Gastrocnemius medialis (tissue), 4 donors: ENCODE measurements at regions not wholly inside any gene's neighbourhood (a gene's known extent, or its start where the extent isn't known, plus 50 kb on each side); places are given as distances from the start of the nearest gene placed in this dataset.

Source experiments
- ATAC-seq, 2 donors: fragments of 150-250 bp; one replicate each; pipeline ENCODE4 v1.9.1; 2016
- DNase-seq, 2 donors: peaks; one replicate each; pipeline ENCODE4 v3.0.0-alpha.2; 2019
- H3K27ac ChIP-seq, 4 donors: fragments of 200-600 bp; sonication (generic); 1 replicate in 1 of 4; 2 replicates in 3 of 4; pipeline ENCODE4 v1.5.1; 2016 to 2018; ENCODE audit warnings: mild to moderate bottlenecking in 2 of 4, moderate library complexity in 1 of 4
- H3K27me3 ChIP-seq, 3 donors: fragments of 200-600 bp; sonication (generic) in 2 of 3; 1 replicate in 1 of 3; 2 replicates in 2 of 3; pipeline versions ENCODE4 v1.5.1 to v1.6.0; 2016 to 2019; ENCODE audit warnings: mild to moderate bottlenecking in 1 of 3, moderate library complexity in 1 of 3
- H3K36me3 ChIP-seq, 2 donors: fragments of 200-600 bp; sonication (generic) in 1 of 2; one replicate each; pipeline ENCODE4 v1.5.1; 2017 to 2018
- H3K4me1 ChIP-seq, 2 donors: fragments of 200-600 bp; sonication (generic) in 1 of 2; one replicate each; pipeline ENCODE4 v1.5.1; 2016 to 2017; ENCODE audit warnings: mild to moderate bottlenecking in 2 of 2
- H3K4me3 ChIP-seq, 4 donors: fragments of 200-600 bp; sonication (generic) in 3 of 4; 1 replicate in 1 of 4; 2 replicates in 3 of 4; pipeline ENCODE4 v1.5.1; 2016 to 2019; ENCODE audit warnings: mild to moderate bottlenecking in 2 of 4
- H3K9me3 ChIP-seq, 3 donors: fragments of 200-600 bp; sonication (generic) in 2 of 3; 1 replicate in 1 of 3; 2 replicates in 2 of 3; pipeline ENCODE4 v1.5.1; 2016 to 2019
- CTCF ChIP-seq, 5 experiments: fragments of 450-650 bp in 3 of 5; fragments of 200-600 bp in 2 of 5; sonication (generic) in 2 of 5; IDR thresholded peaks in 4 of 5; conservative IDR thresholded peaks in 1 of 5; 1 replicate in 4 of 5; 2 replicates in 1 of 5; pipeline ENCODE4 v1.5.1; 2016 to 2019; ENCODE audit warnings: antibody characterized with exemption in 5 of 5, mild to moderate bottlenecking in 3 of 5, moderate library complexity in 3 of 5
- POLR2A ChIP-seq, 2 donors: fragments of 450-650 bp; IDR thresholded peaks; one replicate each; pipeline ENCODE4 v1.6.1; 2017; ENCODE audit warnings: antibody characterized with exemption in 2 of 2, mild to moderate bottlenecking in 2 of 2, moderate library complexity in 2 of 2
- in situ Hi-C, 4 donors: fragments of 200-750 bp; cut with MboI; loops; one replicate each; pipeline versions ENCODE4 v1.15.0 to v1.8.0; 2017; ENCODE audit warnings: low sequenced_read_pairs in 4 of 4
- intact Hi-C: fragments of 100-400 bp; cut with DNase I; formaldehyde crosslinking; loops from one replicate; pipeline ENCODE4 v1.15.1; 2023; ENCODE audit warnings: low total_unique reads

- TF ChIP-seq POLR2A (IDR thresholded peaks at IDR 0.05) (no peak), CTCF (IDR thresholded peaks at IDR 0.05 in 4 of 5, conservative IDR thresholded peaks at IDR 0.05 in 1 of 5) (no peak)
- Histone ChIP-seq H3K4me1 (no peaks in the 10 kb centered on the region), H3K4me3 (no peak overlapping the region), H3K9me3 (no peaks in the 10 kb centered on the region), H3K27me3 (no peaks in the 10 kb centered on the region), H3K36me3 (no peaks in the 10 kb centered on the region), H3K27ac (no peak overlapping the region)
- ATAC-seq (no peak), DNase-seq (no peak)
- in situ Hi-C loops: no loop called here
- intact Hi-C loops: no loop called here
Observed at GRCh38 chr3:181969925-181970324, 258.2 kb downstream of the SOX2 start.

- Histone ChIP-seq H3K9me3 (no peaks in the 10 kb centered on the region), H3K4me3 (no peak overlapping the region), H3K4me1 (no peaks in the 10 kb centered on the region), H3K27me3 (no peaks in the 10 kb centered on the region), H3K36me3 (no peaks in the 10 kb centered on the region), H3K27ac (no peak overlapping the region)
- no peak for ATAC-seq
- intact Hi-C loops: no loop called here
- DNase-seq: no peak
- no peak for TF ChIP-seq CTCF (IDR thresholded peaks at IDR 0.05 in 4 of 5, conservative IDR thresholded peaks at IDR 0.05 in 1 of 5)
- no peak for TF ChIP-seq POLR2A (IDR thresholded peaks at IDR 0.05)
- in situ Hi-C loops: no loop called here
Observed at GRCh38 chr3:181971424-181971823, 259.7 kb downstream of the SOX2 start.

DNA sequence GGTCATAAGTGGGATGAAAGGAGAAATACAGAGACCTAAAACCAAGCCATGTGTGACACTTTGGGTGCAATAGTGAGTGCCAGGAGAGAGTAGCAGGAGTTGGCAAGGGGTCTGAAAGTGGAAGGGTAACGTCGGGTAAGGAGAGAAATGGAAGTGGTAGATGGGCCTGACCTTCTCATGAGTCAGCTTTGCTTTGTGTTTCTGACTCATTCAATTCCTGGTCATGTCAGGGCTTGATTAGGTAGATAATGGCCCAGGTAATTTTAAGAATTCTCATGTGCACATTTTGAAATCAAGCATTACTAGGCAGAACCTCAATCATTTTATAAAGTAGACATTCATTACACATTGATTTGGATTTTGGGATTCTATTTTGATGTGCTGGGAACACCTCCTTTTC, 262.5 kb downstream of the SOX2 start:
- no peak for ATAC-seq
- no peaks in the 10 kb centered on the region for H3K9me3 ChIP-seq
- in situ Hi-C loops (no loop called here), intact Hi-C loops (no loop called here)
- TF ChIP-seq POLR2A (IDR thresholded peaks at IDR 0.05): no peak
- no peak for TF ChIP-seq CTCF (IDR thresholded peaks at IDR 0.05 in 4 of 5, conservative IDR thresholded peaks at IDR 0.05 in 1 of 5)
- DNase-seq: no peak
- H3K27me3 ChIP-seq: no peaks in the 10 kb centered on the region
- H3K36me3 ChIP-seq: no peaks in the 10 kb centered on the region
- no peak overlapping the region for H3K4me3 ChIP-seq
- no peak overlapping the region for H3K27ac ChIP-seq
- H3K4me1 ChIP-seq: no peaks in the 10 kb centered on the region

DNA sequence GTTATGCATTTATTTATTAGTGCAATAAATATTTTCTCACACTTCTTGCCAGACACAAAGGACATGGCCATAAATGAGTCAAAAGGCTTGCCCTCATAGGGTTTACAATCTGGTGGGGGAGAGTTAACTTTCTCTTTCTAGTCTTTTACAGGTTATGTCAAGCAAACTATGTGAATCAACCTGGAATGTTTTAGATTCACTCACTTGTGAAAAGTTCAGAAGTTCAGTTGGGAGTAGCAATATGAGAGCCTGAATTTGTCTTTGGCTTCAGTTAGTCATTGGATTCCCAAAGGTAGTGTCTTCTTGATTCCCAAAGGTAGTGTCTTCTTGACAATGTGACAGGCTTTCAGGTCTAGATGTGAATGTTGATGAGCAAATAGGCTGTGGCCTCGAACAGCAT, 264.8 kb downstream of the SOX2 start:
- ATAC-seq: no peak
- no peaks in the 10 kb centered on the region for H3K27me3 ChIP-seq
- H3K4me1 ChIP-seq: no peaks in the 10 kb centered on the region
- intact Hi-C loops (no loop called here), in situ Hi-C loops (no loop called here)
- no peak overlapping the region for H3K27ac ChIP-seq
- no peaks in the 10 kb centered on the region for H3K9me3 ChIP-seq
- DNase-seq: no peak
- H3K4me3 ChIP-seq: no peak overlapping the region
- TF ChIP-seq CTCF (IDR thresholded peaks at IDR 0.05 in 4 of 5, conservative IDR thresholded peaks at IDR 0.05 in 1 of 5) (no peak), POLR2A (IDR thresholded peaks at IDR 0.05) (no peak)
- no peaks in the 10 kb centered on the region for H3K36me3 ChIP-seq

DNA sequence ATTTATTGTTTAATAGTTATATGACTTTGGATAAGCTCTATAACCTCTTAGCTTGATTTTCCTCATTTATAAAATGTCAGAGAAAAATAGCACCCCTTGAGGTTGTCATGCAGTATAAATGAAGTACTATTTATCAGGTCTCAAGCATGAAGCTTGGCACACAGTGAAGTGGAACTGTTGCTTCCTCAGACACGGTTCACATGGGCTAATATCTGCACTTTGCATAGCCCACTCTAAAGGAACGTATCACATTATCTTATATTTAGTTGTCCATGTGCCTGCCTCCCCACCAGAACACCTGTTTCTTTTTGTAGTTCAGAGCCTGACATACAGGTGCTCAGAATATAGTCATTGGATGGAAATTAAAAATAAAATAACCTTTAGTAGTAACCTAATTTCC, 273.7 kb downstream of the SOX2 start:
- no peak for ATAC-seq

More for the DNA sequence above, 273.7 kb downstream of the SOX2 start:
- H3K4me1 ChIP-seq: no peaks in the 10 kb centered on the region
- DNase-seq: no peak
- TF ChIP-seq CTCF (IDR thresholded peaks at IDR 0.05 in 4 of 5, conservative IDR thresholded peaks at IDR 0.05 in 1 of 5) (no peak), POLR2A (IDR thresholded peaks at IDR 0.05) (no peak)
- in situ Hi-C loops: no loop called here
- no peak overlapping the region for H3K4me3 ChIP-seq
- H3K36me3 ChIP-seq: no peaks in the 10 kb centered on the region
- peaks cover 0 to 5% (median 0%) of the 10 kb centered on the region in 3 donors for H3K9me3 ChIP-seq
- no peaks in the 10 kb centered on the region for H3K27me3 ChIP-seq
- intact Hi-C loops: no loop called here
- H3K27ac ChIP-seq: no peak overlapping the region
